ENCODE measurements at regions not wholly inside any gene's neighbourhood (a gene's known extent, or its start where the extent isn't known, plus 50 kb on each side); places are given as distances from the start of the nearest gene placed in this dataset.

- ChIA-PET CTCF (no interaction called here), POLR2A (no interaction called here)
- no peak for DNase-seq
- no peaks in the 10 kb centered on the region for H3K27me3 Mint-ChIP-seq
- H3K4me1 Mint-ChIP-seq = no peaks in the 10 kb centered on the region
- H3K4me3 Mint-ChIP-seq = no peak overlapping the region
- H3K27ac Mint-ChIP-seq = no peak overlapping the region
- no peaks in the 10 kb centered on the region for H3K36me3 Mint-ChIP-seq (ENCODE audit: low read depth)
- no peaks in the 10 kb centered on the region for H3K9me3 Mint-ChIP-seq
These were observed 426.0 kb downstream of the PCDH18 start for GRCh38 chr4:137106287-137106686.

GRCh38 chr4:137090951-137091350 lies 441.3 kb downstream of the PCDH18 start:
- no peak for DNase-seq
- POLR2A ChIA-PET = no interaction called here
- CTCF ChIA-PET = no interaction called here
- Mint-ChIP-seq H3K27ac (no peak overlapping the region), H3K9me3 (peaks cover 4% of the 10 kb centered on the region), H3K27me3 (no peaks in the 10 kb centered on the region), H3K36me3 (ENCODE audit: low read depth) (no peaks in the 10 kb centered on the region), H3K4me1 (no peaks in the 10 kb centered on the region), H3K4me3 (no peak overlapping the region)

- Mint-ChIP-seq H3K27me3 (no peaks in the 10 kb centered on the region), H3K4me3 (no peak overlapping the region), H3K36me3 (ENCODE audit: low read depth) (no peaks in the 10 kb centered on the region), H3K27ac (no peak overlapping the region), H3K9me3 (no peaks in the 10 kb centered on the region), H3K4me1 (no peaks in the 10 kb centered on the region)
- ChIA-PET CTCF (no interaction called here), POLR2A (no interaction called here)
- no peak for DNase-seq
These were observed 448.6 kb downstream of the PCDH18 start for GRCh38 chr4:137083571-137084135.

- H3K4me3 Mint-ChIP-seq = no peak overlapping the region
- H3K27me3 Mint-ChIP-seq = no peaks in the 10 kb centered on the region
- H3K9me3 Mint-ChIP-seq = no peaks in the 10 kb centered on the region
- H3K27ac Mint-ChIP-seq = no peak overlapping the region
- no peaks in the 10 kb centered on the region for H3K4me1 Mint-ChIP-seq
- no peaks in the 10 kb centered on the region for H3K36me3 Mint-ChIP-seq (ENCODE audit: low read depth)
- CTCF ChIA-PET = no interaction called here
- POLR2A ChIA-PET = no interaction called here
- DNase-seq = no peak
These were observed 450.2 kb downstream of the PCDH18 start for GRCh38 chr4:137082061-137082460.

- H3K27me3 Mint-ChIP-seq = no peaks in the 10 kb centered on the region
- no peak overlapping the region for H3K4me3 Mint-ChIP-seq
- H3K9me3 Mint-ChIP-seq = no peaks in the 10 kb centered on the region
- CTCF ChIA-PET = no interaction called here
- DNase-seq = no peak
- POLR2A ChIA-PET = no interaction called here
- H3K27ac Mint-ChIP-seq = no peak overlapping the region
- no peaks in the 10 kb centered on the region for H3K4me1 Mint-ChIP-seq
- H3K36me3 Mint-ChIP-seq (ENCODE audit: low read depth) = no peaks in the 10 kb centered on the region
These were observed 455.4 kb downstream of the PCDH18 start for GRCh38 chr4:137076908-137077307.

- Mint-ChIP-seq H3K9me3 (no peaks in the 10 kb centered on the region), H3K27me3 (no peaks in the 10 kb centered on the region), H3K36me3 (ENCODE audit: low read depth) (no peaks in the 10 kb centered on the region), H3K4me1 (no peaks in the 10 kb centered on the region), H3K27ac (no peak overlapping the region), H3K4me3 (no peak overlapping the region)
- DNase-seq = no peak
- ChIA-PET POLR2A (no interaction called here), CTCF (no interaction called here)
These were observed 456.7 kb downstream of the PCDH18 start for GRCh38 chr4:137075586-137075985.

- H3K9me3 Mint-ChIP-seq = peaks cover 14% of the 10 kb centered on the region
- H3K36me3 Mint-ChIP-seq (ENCODE audit: low read depth) = no peaks in the 10 kb centered on the region
- no peak for DNase-seq
- H3K4me1 Mint-ChIP-seq = no peaks in the 10 kb centered on the region
- POLR2A ChIA-PET = no interaction called here
- no peak overlapping the region for H3K4me3 Mint-ChIP-seq
- H3K27me3 Mint-ChIP-seq = no peaks in the 10 kb centered on the region
- H3K27ac Mint-ChIP-seq = no peak overlapping the region
- CTCF ChIA-PET = no interaction called here
These were observed 461.7 kb downstream of the PCDH18 start for GRCh38 chr4:137070614-137071013.

- Mint-ChIP-seq H3K36me3 (ENCODE audit: low read depth) (no peaks in the 10 kb centered on the region), H3K4me1 (no peaks in the 10 kb centered on the region), H3K9me3 (peaks cover 14% of the 10 kb centered on the region), H3K27ac (no peak overlapping the region), H3K27me3 (no peaks in the 10 kb centered on the region), H3K4me3 (no peak overlapping the region)
- DNase-seq = no peak
- ChIA-PET POLR2A (no interaction called here), CTCF (no interaction called here)
These were observed 462.8 kb downstream of the PCDH18 start for GRCh38 chr4:137069473-137069872.

GRCh38 chr4:137067735-137068134 lies 464.6 kb downstream of the PCDH18 start:
- Mint-ChIP-seq H3K27me3 (no peaks in the 10 kb centered on the region), H3K4me1 (no peaks in the 10 kb centered on the region), H3K36me3 (ENCODE audit: low read depth) (no peaks in the 10 kb centered on the region), H3K9me3 (peaks cover 14% of the 10 kb centered on the region), H3K4me3 (no peak overlapping the region), H3K27ac (no peak overlapping the region)
- DNase-seq = no peak
- ChIA-PET POLR2A (no interaction called here), CTCF (no interaction called here)

GRCh38 chr4:137065311-137065710 lies 467.0 kb downstream of the PCDH18 start:
- H3K4me3 Mint-ChIP-seq = no peak overlapping the region
- H3K27ac Mint-ChIP-seq = no peak overlapping the region
- no peak for DNase-seq
- no peaks in the 10 kb centered on the region for H3K36me3 Mint-ChIP-seq (ENCODE audit: low read depth)
- ChIA-PET POLR2A (no interaction called here), CTCF (no interaction called here)
- H3K9me3 Mint-ChIP-seq = peaks cover 14% of the 10 kb centered on the region
- no peaks in the 10 kb centered on the region for H3K4me1 Mint-ChIP-seq
- H3K27me3 Mint-ChIP-seq = no peaks in the 10 kb centered on the region

- Mint-ChIP-seq H3K4me3 (no peak overlapping the region), H3K27ac (no peak overlapping the region), H3K4me1 (no peaks in the 10 kb centered on the region), H3K27me3 (no peaks in the 10 kb centered on the region), H3K9me3 (peaks cover 9% of the 10 kb centered on the region), H3K36me3 (ENCODE audit: low read depth) (no peaks in the 10 kb centered on the region)
- ChIA-PET POLR2A (no interaction called here), CTCF (no interaction called here)
- no peak for DNase-seq
These were observed 468.3 kb downstream of the PCDH18 start for GRCh38 chr4:137063961-137064360.

- H3K4me1 Mint-ChIP-seq = no peaks in the 10 kb centered on the region
- no peak for DNase-seq
- ChIA-PET CTCF (no interaction called here), POLR2A (no interaction called here)
- no peak overlapping the region for H3K4me3 Mint-ChIP-seq
- H3K36me3 Mint-ChIP-seq (ENCODE audit: low read depth) = no peaks in the 10 kb centered on the region
- H3K9me3 Mint-ChIP-seq = no peaks in the 10 kb centered on the region
- no peak overlapping the region for H3K27ac Mint-ChIP-seq
- no peaks in the 10 kb centered on the region for H3K27me3 Mint-ChIP-seq
These were observed 489.1 kb downstream of the PCDH18 start for GRCh38 chr4:137043184-137043583.

GRCh38 chr4:137039370-137039769 lies 492.9 kb downstream of the PCDH18 start:
- DNase-seq = no peak
- Mint-ChIP-seq H3K4me3 (no peak overlapping the region), H3K27ac (no peak overlapping the region), H3K27me3 (no peaks in the 10 kb centered on the region), H3K9me3 (peaks cover 2% of the 10 kb centered on the region), H3K36me3 (ENCODE audit: low read depth) (no peaks in the 10 kb centered on the region), H3K4me1 (no peaks in the 10 kb centered on the region)
- ChIA-PET CTCF (no interaction called here), POLR2A (no interaction called here)

- POLR2A ChIA-PET = no interaction called here
- CTCF ChIA-PET = no interaction called here
- no peak overlapping the region for H3K4me3 Mint-ChIP-seq
These were observed 500.1 kb downstream of the PCDH18 start for GRCh38 chr4:137032222-137032621.

GRCh38 chr4:137029026-137029425 lies 503.3 kb downstream of the PCDH18 start:
- Mint-ChIP-seq H3K9me3 (peaks cover 9% of the 10 kb centered on the region), H3K4me1 (no peaks in the 10 kb centered on the region), H3K27ac (no peak overlapping the region), H3K36me3 (ENCODE audit: low read depth) (no peaks in the 10 kb centered on the region), H3K27me3 (no peaks in the 10 kb centered on the region), H3K4me3 (no peak overlapping the region)
- DNase-seq = no peak
- ChIA-PET CTCF (no interaction called here), POLR2A (no interaction called here)

More at GRCh38 chr4:137032222-137032621, 500.1 kb downstream of the PCDH18 start:
- H3K27me3 Mint-ChIP-seq = no peaks in the 10 kb centered on the region
- no peaks in the 10 kb centered on the region for H3K4me1 Mint-ChIP-seq
- H3K9me3 Mint-ChIP-seq = peaks cover 13% of the 10 kb centered on the region
- H3K36me3 Mint-ChIP-seq (ENCODE audit: low read depth) = no peaks in the 10 kb centered on the region
- H3K27ac Mint-ChIP-seq = no peak overlapping the region
- DNase-seq = no peak
